Left renal pelvis (tissue), 4 donors: ENCODE measurements at regions not wholly inside any gene's neighbourhood (a gene's known extent, or its start where the extent isn't known, plus 50 kb on each side); places are given as distances from the start of the nearest gene placed in this dataset.

Experiments used
- DNase-seq, 4 donors: peaks; one replicate each; pipeline ENCODE4 v3.0.0-alpha.2; 2013; ENCODE audit warnings: low read depth in 4 of 4, low spot score in 3 of 4

GRCh38 chr1:173128742-173129141 is 78.0 kb upstream of the TNFSF18 start:
- DNase-seq: no peak

GRCh38 chr1:173127369-173128307 is 76.9 kb upstream of the TNFSF18 start:
- no peak for DNase-seq

GRCh38 chr1:173126421-173126820 is 75.7 kb upstream of the TNFSF18 start:
- no peak for DNase-seq

- peak; percentile 36 to 45 (median 38) for DNase-seq
Measured at GRCh38 chr1:173122958-173123852, 72.5 kb upstream of the TNFSF18 start.

GRCh38 chr1:173122344-173122935 is 71.7 kb upstream of the TNFSF18 start:
- DNase-seq: no peak

- no peak for DNase-seq
Measured at GRCh38 chr1:173118404-173118803, 67.7 kb upstream of the TNFSF18 start.

- DNase-seq: no peak
Measured at GRCh38 chr1:173117761-173118160, 67.0 kb upstream of the TNFSF18 start.

GRCh38 chr1:173117108-173117633 is 66.4 kb upstream of the TNFSF18 start:
- no peak for DNase-seq

- no peak for DNase-seq
Measured at GRCh38 chr1:173114346-173114745, 63.6 kb upstream of the TNFSF18 start.

GRCh38 chr1:173113015-173113741 is 62.4 kb upstream of the TNFSF18 start:
- no peak for DNase-seq

- no peak for DNase-seq
Measured at GRCh38 chr1:173112129-173112528, 61.4 kb upstream of the TNFSF18 start.

- no peak for DNase-seq
Measured at GRCh38 chr1:173107696-173108095, 57.0 kb upstream of the TNFSF18 start.

- DNase-seq: no peak
Measured at GRCh38 chr1:173103006-173103405, 52.3 kb upstream of the TNFSF18 start.

- DNase-seq: no peak
Measured at GRCh38 chr1:173101589-173101988, 50.8 kb upstream of the TNFSF18 start.

GRCh38 chr1:173100476-173101107 is 49.9 kb upstream of the TNFSF18 start:
- DNase-seq: no peak
